NT2/D1 (cell line): ENCODE measurements at regions not wholly inside any gene's neighbourhood (a gene's known extent, or its start where the extent isn't known, plus 50 kb on each side); places are given as distances from the start of the nearest gene placed in this dataset.

Experiments
- SUZ12 ChIP-seq: IDR thresholded peaks from 2 replicates; pipeline ENCODE4 v1.6.1; 2011; ENCODE audit not compliant: insufficient read length, insufficient read depth; ENCODE audit errors: extremely low read depth
- YY1 ChIP-seq: IDR thresholded peaks from 2 replicates; pipeline ENCODE4 v1.6.1; 2011; ENCODE audit not compliant: insufficient read length, insufficient read depth
- ZNF274 ChIP-seq: IDR thresholded peaks from 2 replicates; pipeline ENCODE4 v1.6.1; 2011; ENCODE audit warnings: mild to moderate bottlenecking, low read depth, low read length

DNA sequence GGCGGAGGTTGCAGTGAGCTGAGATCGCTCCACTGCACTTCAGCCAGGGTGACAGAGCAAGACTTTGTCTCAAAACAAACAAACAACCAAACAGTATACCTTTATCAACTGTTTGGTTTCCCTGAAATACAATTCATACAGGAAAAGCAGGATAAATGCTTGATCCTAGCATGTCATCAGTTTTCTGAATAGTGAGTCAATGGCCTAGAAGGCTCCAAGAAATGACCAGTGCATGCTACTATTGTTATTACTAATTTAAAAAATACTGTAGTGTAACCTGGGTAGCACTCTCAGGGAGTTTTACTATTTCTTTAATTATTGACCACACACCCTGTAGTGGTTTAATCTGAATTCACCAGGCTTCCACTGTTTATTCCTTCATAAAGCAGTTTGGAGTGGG is 101.0 kb upstream of the PTPN3 start:
- no peak for TF ChIP-seq YY1
- no peak for TF ChIP-seq ZNF274
- no peak for TF ChIP-seq SUZ12
